HG03442 (cell line): ENCODE measurements at regions not wholly inside any gene's neighbourhood (a gene's known extent, or its start where the extent isn't known, plus 50 kb on each side); places are given as distances from the start of the nearest gene placed in this dataset.

ENCODE experiments used
- ATAC-seq: cut with Tn5 transposase; IDR thresholded peaks from one replicate; pipeline ENCODE4 v1.9.1; 2021; ENCODE audit warnings: mild to moderate bottlenecking, moderate library complexity; ENCODE audit not compliant: unreplicated experiment

DNA sequence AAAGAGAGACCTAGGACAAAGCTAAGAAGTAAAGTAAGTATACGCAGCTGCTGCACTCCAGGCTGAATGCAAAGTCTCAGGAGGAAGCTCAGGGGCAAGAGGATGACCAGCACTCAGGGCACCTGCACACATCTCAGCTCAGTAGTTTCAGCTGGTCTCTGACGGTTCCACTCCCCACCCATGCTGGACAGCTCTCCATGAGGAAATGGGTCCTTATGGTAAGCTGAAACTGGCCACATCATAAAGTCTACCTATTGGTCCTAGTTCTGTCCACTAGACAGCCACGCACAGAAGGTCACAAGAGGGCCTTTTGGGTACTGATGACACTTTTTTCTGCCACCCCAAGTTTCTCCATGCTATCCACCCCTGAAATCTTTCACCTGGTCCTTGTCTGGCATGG, 215.3 kb downstream of the TTC32 start:
- no peak for ATAC-seq

DNA sequence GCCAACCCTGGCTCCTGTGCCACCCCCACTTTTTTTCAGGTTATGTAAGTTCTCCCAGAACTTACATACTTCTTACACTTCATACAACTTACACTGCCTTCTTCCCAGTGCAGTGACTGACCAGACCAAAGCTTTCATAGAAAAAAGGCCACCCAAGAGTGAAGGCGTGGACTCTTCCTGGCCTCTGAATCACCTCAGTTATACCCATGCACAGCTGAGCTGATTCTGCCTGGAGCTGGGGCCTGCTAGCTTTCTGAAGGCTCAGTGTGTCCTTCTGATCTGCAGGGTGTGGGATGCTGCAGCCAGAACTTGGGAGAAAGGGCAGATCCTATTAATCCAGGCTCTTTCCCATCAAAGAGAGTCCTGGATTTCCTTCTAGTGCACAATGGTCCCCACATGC, 216.1 kb downstream of the TTC32 start:
- no peak for ATAC-seq

GRCh38 chr2:19684516-19684915, 217.3 kb downstream of the TTC32 start:
- no peak for ATAC-seq

DNA sequence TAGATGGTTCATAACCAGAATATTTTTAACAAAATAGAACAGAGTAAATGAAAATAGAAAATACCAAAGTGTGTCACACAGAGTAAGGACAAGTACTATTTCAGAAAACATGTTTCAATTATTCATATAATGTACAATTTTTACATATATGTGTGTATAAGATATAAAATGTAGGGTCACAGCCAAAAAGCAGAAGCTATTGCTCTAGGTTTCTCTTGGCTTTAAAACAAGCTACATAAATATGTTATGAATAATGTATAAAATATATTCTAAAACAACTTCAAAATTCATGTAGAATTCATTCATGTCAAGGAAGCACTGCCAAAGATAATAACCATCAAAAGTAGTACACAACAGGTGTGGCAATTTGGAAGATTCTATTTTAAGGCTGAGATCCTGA, 218.2 kb downstream of the TTC32 start:
- ATAC-seq, result no peak

DNA sequence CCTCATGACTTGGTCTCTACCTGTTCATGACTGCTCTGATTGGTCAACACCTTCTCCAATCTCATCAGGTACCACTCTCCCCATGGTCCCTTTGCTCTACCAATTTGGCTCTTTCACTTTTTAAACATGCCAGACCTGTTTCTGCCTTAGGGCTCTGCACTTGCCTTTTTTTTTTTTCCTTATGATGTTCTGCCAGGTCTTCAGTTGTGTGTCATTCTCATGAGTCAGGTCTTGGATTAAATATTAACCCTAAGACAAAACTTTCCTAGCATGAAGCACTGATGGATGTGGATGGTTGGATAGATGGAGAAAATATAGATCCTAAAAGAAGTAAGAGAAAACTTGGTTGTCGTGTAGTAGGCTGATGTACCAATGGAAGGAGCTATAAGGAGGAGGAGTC, 219.3 kb downstream of the TTC32 start:
- no peak for ATAC-seq

DNA sequence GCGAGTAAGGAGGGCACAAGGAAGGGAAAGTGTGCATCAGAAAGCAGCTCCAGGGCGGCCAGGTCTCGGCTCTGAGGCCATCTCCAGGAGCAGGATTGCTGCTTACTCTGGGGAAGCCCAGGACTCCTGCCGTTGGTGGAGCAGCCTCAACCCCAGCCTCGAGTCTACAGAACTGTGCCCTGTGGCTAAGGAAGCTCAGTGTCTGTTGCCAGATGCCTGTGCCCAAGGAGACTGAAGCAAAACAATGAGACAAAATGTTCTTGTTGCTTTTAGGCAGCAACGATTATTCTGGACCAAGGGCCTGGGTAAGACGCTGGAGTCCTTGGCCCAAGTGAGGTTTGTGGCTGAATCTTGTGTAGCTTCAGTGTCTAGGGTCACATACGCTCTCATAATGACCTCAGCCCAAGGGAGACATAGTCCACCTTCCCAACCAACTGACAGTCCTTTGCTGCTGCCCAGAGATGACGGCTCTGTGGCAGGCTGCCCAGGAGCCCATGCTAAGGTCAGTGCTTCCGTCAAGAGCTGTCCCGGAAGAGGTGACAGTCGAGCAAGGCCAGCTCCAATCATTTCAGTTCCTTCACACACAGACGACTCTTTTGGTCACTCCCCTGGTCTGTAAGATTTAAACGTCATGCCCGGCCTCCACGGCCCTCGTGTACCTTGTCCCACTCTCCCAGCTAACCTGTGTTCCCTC, 223.8 kb downstream of the TTC32 start:
- ATAC-seq, result no peak

- no peak for ATAC-seq
Measured at GRCh38 chr2:19677215-19677777, 224.5 kb downstream of the TTC32 start.

GRCh38 chr2:19676770-19677169, 225.0 kb downstream of the TTC32 start:
- ATAC-seq, result no peak

DNA sequence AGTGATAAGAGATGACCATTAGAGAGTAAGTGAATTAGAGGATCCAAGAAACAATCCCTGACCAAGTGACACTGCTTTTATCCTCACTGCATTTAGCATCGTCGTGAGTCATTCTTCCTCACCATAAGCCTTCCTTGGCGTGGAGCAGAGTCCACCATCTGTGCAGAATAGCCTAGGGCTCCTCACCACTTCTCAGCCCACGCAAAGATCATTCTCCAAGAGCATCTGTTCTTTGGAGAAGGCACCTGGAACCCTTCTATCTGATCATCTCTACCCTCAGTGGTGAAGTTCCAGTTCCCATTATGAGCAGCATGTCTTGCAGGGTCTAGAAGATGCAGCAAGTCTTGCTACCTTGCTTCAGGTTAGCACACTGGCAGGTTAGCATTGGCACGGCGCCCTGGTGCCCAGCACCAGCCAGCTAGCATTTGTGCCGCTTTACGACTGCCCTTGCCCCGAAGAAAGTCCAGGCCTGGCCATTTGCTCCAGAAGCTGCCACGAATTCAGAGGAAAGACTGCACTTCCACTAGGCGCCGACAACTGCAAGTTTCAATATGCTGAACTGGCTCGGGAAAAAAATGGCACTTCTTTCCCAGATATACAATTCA, 225.8 kb downstream of the TTC32 start:
- ATAC-seq, result no peak

DNA sequence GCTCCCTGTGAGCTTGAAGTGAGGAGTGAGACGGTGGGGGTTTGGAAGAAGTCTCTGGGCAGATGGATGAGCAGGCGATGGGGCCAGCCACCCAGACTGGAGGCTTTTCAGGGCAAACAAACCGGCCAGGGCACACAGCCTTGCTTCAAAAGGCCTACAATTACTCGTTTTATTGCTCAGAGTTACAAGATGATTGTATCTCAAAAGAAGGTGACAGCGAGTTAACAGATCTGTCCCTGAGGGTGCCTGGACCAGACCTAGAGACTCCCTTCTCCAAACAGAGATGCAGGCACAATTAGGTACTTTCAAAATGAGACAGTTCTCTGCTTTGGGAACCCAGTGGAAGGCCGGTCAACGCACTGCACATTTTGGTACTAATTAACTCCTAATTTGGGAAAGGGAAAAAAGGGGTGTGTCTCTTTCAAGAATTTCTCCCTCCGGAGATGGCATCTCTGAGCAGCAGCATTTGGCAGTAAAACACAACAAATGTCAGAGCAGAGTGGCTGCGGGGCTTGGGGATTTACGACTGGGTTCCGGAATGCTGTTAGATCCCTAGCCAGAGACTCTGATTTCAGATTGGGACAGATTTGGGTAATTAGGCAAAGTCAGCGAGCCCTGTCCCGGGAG, 226.7 kb downstream of the TTC32 start:
- no peak for ATAC-seq

- ATAC-seq, result no peak
Measured at GRCh38 chr2:19674051-19675002, 227.5 kb downstream of the TTC32 start.

DNA sequence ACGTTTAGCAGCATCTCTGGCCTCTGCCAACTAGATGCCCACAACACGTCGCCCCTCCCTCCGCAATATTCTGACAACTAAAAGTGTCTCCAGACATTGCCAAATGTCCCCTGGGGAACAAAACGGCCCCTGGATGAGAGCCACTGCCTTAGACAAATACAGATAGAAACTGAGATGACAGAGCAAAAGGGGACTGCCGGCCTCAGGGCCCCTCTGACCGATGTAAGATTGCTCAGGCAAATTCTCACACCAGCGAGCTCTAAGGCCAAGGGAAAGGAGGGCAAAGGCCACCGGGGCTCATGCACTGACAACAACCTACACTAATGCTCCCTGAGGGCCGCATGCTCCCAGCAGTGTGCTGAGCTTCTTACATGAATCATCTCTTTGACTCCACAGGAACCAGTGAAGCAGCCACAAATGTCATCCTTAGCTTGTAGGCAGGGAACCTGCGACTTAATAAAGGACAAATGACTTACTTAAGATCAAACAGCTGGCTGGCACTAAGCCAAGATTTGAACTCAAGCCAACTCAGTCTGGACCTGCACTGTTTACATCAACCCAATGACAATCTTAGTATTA, 228.5 kb downstream of the TTC32 start:
- no peak for ATAC-seq

GRCh38 chr2:19671916-19672315, 229.9 kb downstream of the TTC32 start:
- no peak for ATAC-seq

DNA sequence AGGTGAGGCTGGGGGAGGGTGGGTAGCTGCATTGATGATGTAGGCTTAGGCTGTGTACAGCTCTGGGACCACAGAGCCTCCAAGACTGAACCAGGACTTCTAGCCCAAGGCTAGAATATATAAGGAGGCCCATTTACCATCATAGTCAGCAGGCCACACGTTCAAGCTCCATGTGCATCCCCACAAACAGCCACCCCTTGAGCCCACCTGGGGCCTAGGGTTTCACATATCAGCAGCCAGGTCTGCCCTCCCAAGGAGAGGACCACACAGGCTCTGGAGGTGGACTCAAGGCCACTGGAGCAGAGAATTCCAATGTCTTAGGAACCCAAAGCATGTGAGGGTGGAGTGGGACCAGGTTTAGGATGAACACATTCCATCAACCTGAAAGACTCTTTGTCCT, 230.5 kb downstream of the TTC32 start:
- no peak for ATAC-seq

DNA sequence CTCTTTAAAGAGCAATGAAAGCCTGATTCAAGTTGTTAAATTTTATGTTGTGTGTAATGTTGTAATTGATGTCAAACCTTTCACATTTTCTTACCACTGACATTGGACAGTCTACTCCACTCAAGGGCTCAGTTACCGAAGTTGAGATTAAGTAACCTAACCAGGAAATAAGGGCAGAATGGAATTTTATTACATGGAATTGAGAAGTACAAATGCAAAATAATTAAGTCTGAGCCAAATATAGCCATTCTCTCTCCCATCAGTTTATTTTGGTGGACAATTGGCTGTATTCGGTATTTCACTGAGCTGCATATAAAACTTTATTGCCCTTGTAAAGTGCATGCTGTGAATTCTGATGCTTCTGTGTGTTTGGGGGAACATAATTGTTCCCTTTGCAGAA, 231.5 kb downstream of the TTC32 start:
- ATAC-seq, result no peak

GRCh38 chr2:19669559-19669958, 232.2 kb downstream of the TTC32 start:
- no peak for ATAC-seq

DNA sequence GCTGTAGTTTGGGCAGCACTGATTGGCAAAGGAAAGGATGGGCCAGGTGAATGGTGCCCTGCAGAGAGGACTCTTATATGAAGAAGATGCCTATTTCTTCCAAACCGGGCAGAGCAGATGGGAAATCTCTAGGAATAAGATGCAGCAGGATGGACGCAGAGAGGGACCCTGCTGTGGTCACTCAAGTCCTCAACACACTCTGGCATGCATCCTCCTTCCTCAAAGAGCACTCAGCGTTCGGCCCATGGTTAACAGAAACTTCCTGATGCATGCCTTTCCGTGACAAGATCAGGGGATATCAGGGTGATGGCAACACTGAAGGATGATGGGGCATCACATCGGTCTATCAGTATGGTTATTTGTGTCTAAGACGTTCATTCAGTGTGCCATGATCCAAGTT, 232.7 kb downstream of the TTC32 start:
- no peak for ATAC-seq

DNA sequence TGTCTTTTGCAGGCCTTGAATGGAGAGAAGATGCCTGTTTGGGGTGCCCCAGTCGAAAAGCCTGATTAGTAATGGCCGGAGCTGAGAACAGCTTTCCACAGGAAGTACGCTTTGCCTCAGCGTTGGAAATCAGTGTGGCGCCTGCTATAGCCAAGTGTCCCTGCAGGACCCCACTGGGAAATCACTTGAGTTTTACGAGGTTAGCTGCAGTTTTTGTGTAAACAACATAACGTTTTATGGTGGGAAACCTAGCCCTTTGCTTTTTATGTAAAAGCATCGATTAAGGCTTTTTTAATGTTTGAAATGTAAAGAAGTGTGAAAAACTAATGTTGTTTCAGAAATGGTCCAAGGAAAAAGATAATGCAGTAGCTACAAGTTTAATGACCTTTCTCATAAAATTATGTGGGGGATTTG, 234.2 kb downstream of the TTC32 start:
- no peak for ATAC-seq

GRCh38 chr2:19667085-19667484, 234.7 kb downstream of the TTC32 start:
- ATAC-seq, result no peak

GRCh38 chr2:19664646-19665045, 237.1 kb downstream of the TTC32 start:
- ATAC-seq, result no peak
